Dendritic cell treated with granulocyte-macrophage colony-stimulating factor and Interleukin-4, amounts not matched to agents 40 ng/mL and 50 ng/mL, for 4 days (primary cell): ENCODE measurements at regions not wholly inside any gene's neighbourhood (a gene's known extent, or its start where the extent isn't known, plus 50 kb on each side); places are given as distances from the start of the nearest gene placed in this dataset.

Experiments used
- H3K27ac Mint-ChIP-seq: one replicate; pipeline ENCODE4 v1.8.0; 2022; ENCODE audit warnings: mild to moderate bottlenecking, mixed read lengths
- H3K27me3 Mint-ChIP-seq: one replicate; pipeline ENCODE4 v1.8.0; 2022; ENCODE audit warnings: mild to moderate bottlenecking, mixed read lengths
- H3K36me3 Mint-ChIP-seq: one replicate; pipeline ENCODE4 v1.8.0; 2022; ENCODE audit warnings: low read depth, mixed read lengths
- H3K4me1 Mint-ChIP-seq: one replicate; pipeline ENCODE4 v1.8.0; 2022; ENCODE audit warnings: low read depth, mixed read lengths
- H3K4me3 Mint-ChIP-seq: one replicate; pipeline ENCODE4 v1.8.0; 2022; ENCODE audit warnings: mild to moderate bottlenecking, moderate library complexity, mixed read lengths
- H3K9me3 Mint-ChIP-seq: one replicate; pipeline ENCODE4 v1.8.0; 2022; ENCODE audit warnings: mixed read lengths
- intact Hi-C: fragments of 100-400 bp; cut with micrococcal nuclease; formaldehyde crosslinking; loops from one replicate; pipeline ENCODE4 v1.15.0; 2022

DNA sequence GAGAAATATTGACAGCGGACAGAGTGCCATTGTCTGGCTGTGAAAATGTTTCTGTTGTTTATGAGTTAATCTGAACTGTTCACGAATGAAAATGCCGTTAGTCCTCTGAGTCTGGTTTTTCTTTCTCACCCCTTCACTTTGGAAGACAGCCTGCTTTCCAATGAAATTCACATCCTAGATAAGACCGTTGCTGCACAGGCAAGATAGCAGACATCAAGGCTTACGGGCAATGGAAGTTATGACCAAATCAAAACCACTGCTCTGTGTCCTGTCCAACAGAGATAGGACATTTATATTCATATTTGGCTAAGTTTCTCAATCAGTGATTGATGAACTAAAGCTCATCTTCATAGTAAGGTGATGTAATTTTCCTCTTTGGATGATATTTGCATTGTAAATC lies 180.0 kb upstream of the DMAC1 start:
- no peak overlapping the region for H3K4me3 Mint-ChIP-seq
- H3K9me3 Mint-ChIP-seq = no peaks in the 10 kb centered on the region
- intact Hi-C loops = no loop called here
- no peak overlapping the region for H3K27ac Mint-ChIP-seq
- no peaks in the 10 kb centered on the region for H3K36me3 Mint-ChIP-seq
- H3K4me1 Mint-ChIP-seq = peaks cover 40% of the 10 kb centered on the region
- H3K27me3 Mint-ChIP-seq = no peaks in the 10 kb centered on the region

DNA sequence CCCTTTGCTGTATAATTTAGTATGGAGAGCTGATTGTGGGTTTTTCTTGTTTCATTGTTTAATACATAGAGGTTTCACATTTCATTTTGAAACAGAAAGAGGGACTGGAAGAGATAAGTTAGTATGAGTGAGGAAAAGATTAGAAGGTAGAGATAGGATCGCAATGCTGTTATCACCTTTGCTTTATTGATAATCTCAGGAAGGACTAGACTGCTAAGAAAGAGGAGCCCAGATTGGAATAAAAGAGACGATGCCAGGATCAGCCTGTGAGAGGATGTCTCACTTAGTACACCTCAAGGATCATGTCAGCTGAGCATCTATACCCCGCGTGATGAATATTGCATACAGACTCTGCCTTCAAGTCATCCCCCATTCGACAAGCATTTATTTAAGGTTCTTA lies 178.0 kb upstream of the DMAC1 start:
- H3K27me3 Mint-ChIP-seq = no peaks in the 10 kb centered on the region
- intact Hi-C loops = no loop called here
- no peaks in the 10 kb centered on the region for H3K36me3 Mint-ChIP-seq
- no peak overlapping the region for H3K4me3 Mint-ChIP-seq
- H3K27ac Mint-ChIP-seq = no peak overlapping the region
- H3K4me1 Mint-ChIP-seq = peaks cover 40% of the 10 kb centered on the region
- H3K9me3 Mint-ChIP-seq = no peaks in the 10 kb centered on the region

GRCh38 chr9:7976856-7977255 lies 177.3 kb upstream of the DMAC1 start:
- H3K27me3 Mint-ChIP-seq = no peaks in the 10 kb centered on the region
- H3K36me3 Mint-ChIP-seq = no peaks in the 10 kb centered on the region
- no peaks in the 10 kb centered on the region for H3K9me3 Mint-ChIP-seq
- peaks cover 40% of the 10 kb centered on the region for H3K4me1 Mint-ChIP-seq
- no peak overlapping the region for H3K27ac Mint-ChIP-seq
- intact Hi-C loops = no loop called here
- H3K4me3 Mint-ChIP-seq = no peak overlapping the region

DNA sequence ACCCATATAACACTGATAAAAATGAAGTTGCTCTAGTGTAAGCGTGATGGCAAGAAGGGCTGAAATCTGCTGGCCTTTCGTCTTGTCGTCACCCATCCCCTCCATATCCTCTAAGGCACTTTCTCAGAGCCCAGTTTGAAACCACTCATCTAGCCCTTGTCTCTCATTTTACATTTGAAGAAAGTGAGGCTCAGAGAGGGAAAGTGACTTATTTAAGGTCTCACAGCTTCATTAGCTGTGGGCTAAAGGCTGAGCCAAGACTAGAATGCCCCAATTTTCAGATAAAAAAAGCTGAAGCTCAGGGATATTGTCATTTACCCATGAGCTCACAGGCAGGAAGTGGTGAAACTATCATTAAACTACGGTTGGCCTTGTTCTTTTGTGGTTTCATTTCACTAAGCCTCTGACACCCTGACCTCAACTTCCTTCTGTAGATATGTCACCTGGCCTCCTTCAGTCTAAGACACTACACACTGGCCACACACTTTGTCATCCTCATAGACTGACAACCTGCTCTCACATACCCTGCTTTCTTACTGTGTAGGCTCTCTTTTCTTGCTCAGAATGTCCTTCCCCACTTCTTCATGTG lies 176.7 kb upstream of the DMAC1 start:
- intact Hi-C loops = no loop called here
- Mint-ChIP-seq H3K27me3 (no peaks in the 10 kb centered on the region), H3K9me3 (no peaks in the 10 kb centered on the region), H3K4me3 (no peak overlapping the region), H3K36me3 (no peaks in the 10 kb centered on the region), H3K4me1 (peaks cover 40% of the 10 kb centered on the region), H3K27ac (no peak overlapping the region)

- peak overlapping the region; percentile 28 for H3K27ac Mint-ChIP-seq
- no peaks in the 10 kb centered on the region for H3K9me3 Mint-ChIP-seq
- no peaks in the 10 kb centered on the region for H3K27me3 Mint-ChIP-seq
- peaks cover 40% of the 10 kb centered on the region for H3K4me1 Mint-ChIP-seq
- no peaks in the 10 kb centered on the region for H3K36me3 Mint-ChIP-seq
- no peak overlapping the region for H3K4me3 Mint-ChIP-seq
- intact Hi-C loops = no loop called here
These were observed 175.8 kb upstream of the DMAC1 start for GRCh38 chr9:7975336-7975735.

DNA sequence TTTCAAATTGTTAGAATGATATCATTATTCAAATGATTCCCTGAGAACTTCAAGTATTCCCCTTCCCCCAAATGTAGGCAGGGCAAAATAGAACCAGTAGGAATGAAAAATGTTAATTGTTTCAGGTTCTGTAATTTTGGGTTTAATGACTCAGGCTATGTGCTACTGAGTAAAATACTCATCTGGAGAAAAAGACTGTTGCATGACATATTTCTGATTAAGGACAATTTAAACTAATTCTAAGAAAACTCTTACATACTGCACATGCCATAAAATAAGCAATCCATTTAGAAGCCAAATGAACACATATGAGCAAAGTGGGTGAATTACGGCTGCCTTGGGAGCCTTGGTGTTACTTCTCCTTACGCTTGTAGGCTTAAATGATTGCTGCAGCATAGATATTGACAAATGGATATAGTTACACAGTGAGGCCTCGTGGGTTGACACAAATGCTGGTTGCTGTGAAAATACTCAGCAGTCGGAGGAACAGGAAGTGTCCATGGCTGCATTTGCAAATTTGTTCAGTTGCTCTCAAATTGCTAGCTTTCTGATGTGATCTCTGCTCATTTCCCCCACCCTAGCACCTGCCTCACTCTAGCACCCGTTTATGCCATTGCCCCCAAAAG lies 174.9 kb upstream of the DMAC1 start:
- Mint-ChIP-seq H3K27me3 (no peaks in the 10 kb centered on the region), H3K36me3 (no peaks in the 10 kb centered on the region), H3K9me3 (no peaks in the 10 kb centered on the region), H3K27ac (peak overlapping the region; percentile 28), H3K4me1 (peaks cover 40% of the 10 kb centered on the region), H3K4me3 (no peak overlapping the region)
- intact Hi-C loops = no loop called here

DNA sequence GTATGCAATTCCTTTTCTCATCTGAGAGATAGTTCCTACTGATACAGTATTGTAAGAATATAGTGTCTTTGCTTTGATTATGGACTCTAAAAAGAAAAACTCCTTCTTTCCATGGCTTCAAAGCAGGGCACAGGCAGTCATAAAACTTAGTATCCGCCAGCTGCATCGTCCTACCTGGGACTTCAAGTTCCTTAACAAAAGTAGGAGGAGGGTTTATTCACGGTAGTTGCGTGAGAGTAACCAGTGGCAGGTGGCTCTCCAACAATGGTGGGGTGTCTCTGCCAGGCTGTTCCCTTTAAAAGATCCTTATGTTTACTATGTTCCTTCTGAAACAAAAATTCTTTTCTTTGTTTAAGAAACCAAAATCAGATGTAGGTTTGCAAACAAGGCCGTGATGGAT lies 173.5 kb upstream of the DMAC1 start:
- no peaks in the 10 kb centered on the region for H3K9me3 Mint-ChIP-seq
- H3K4me3 Mint-ChIP-seq = no peak overlapping the region
- no peaks in the 10 kb centered on the region for H3K36me3 Mint-ChIP-seq
- peaks cover 36% of the 10 kb centered on the region for H3K4me1 Mint-ChIP-seq
- no peaks in the 10 kb centered on the region for H3K27me3 Mint-ChIP-seq
- H3K27ac Mint-ChIP-seq = no peak overlapping the region
- intact Hi-C loops = no loop called here

GRCh38 chr9:7970681-7971330 lies 171.2 kb upstream of the DMAC1 start:
- no peaks in the 10 kb centered on the region for H3K27me3 Mint-ChIP-seq
- intact Hi-C loops = no loop called here
- H3K36me3 Mint-ChIP-seq = no peaks in the 10 kb centered on the region
- H3K4me3 Mint-ChIP-seq = no peak overlapping the region
- no peaks in the 10 kb centered on the region for H3K9me3 Mint-ChIP-seq
- peaks cover 34% of the 10 kb centered on the region for H3K4me1 Mint-ChIP-seq
- no peak overlapping the region for H3K27ac Mint-ChIP-seq

DNA sequence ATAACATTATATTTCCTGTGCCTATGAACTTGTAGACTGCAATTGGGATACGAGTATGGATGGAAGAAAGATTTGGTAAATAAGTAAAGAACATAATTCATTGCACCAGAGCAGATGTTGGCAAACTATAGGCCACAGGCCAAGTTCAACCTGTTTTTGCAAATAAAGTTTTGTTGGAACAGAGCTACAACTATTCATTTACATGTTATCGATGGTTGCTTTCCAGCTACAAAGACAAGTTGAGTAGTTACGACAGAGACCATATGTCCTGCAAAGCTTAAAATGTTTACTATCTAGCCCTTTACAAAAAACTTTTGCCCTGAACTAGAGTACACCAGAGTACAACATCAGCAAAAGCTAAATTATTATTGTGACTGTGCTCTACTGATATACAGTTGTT lies 169.1 kb upstream of the DMAC1 start:
- H3K9me3 Mint-ChIP-seq = no peaks in the 10 kb centered on the region
- no peak overlapping the region for H3K4me3 Mint-ChIP-seq
- intact Hi-C loops = no loop called here
- H3K36me3 Mint-ChIP-seq = no peaks in the 10 kb centered on the region
- H3K4me1 Mint-ChIP-seq = peaks cover 23% of the 10 kb centered on the region
- H3K27ac Mint-ChIP-seq = no peak overlapping the region
- H3K27me3 Mint-ChIP-seq = no peaks in the 10 kb centered on the region

- Mint-ChIP-seq H3K27ac (no peak overlapping the region), H3K4me1 (peaks cover 31% of the 10 kb centered on the region), H3K36me3 (no peaks in the 10 kb centered on the region), H3K27me3 (no peaks in the 10 kb centered on the region), H3K9me3 (no peaks in the 10 kb centered on the region), H3K4me3 (no peak overlapping the region)
- intact Hi-C loops = no loop called here
These were observed 168.3 kb upstream of the DMAC1 start for GRCh38 chr9:7967851-7968250.

DNA sequence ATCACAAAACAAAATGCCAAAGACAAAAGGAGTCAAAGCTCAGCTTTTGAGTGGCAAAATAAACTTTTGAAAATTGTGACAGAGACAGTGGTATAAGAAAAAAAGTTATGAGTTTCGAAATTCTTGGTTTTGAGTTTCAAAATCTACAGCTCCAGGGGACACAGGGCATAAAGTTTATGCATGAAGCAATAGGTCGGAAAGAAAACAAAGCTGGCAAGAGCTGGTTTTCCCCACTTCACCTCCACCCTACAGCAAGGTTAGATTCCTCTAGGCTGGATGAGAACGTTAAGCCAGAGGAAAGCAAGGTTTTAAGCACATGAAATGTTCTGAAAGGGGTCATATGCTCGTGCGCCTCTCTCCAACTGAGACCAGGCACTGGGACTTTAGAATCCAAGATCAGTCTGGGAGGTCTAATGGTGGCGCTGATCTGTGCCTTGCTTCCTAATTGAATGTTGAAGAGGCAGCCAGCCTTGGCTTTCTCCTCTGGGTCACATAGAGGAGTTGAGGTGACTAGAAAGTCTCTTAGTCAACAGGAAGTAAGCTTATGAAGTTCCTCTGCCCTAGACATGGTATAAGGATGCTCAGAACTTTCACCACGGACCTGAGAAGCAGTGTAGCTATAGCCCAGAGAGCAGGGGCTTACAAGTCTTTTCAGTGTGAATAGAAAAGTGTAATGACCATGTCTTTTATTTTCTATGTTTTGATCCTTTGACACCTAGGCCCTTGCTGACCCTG lies 167.7 kb upstream of the DMAC1 start:
- Mint-ChIP-seq H3K27me3 (no peaks in the 10 kb centered on the region), H3K4me1 (peaks cover 34% of the 10 kb centered on the region), H3K36me3 (no peaks in the 10 kb centered on the region), H3K9me3 (no peaks in the 10 kb centered on the region), H3K27ac (no peak overlapping the region), H3K4me3 (no peak overlapping the region)
- intact Hi-C loops = no loop called here

DNA sequence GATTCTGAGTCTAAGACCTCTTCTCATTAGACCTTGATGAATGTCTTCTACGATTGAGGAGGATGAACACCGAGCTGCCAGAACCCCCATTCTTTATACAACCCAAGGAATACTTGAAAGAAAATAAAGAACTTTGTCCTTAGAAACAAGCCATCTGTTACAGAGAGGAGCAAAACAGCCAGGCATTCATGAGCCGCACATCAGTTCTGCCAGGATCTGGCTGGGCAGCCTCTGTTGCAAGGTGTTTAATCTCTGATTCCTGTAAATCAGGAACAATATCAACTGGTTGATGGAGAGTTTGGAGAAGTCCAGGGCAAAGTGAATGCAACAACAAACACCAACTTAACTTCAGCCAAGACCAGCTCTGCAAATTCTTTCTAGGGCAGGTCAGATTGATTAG lies 165.5 kb upstream of the DMAC1 start:
- Mint-ChIP-seq H3K27me3 (no peaks in the 10 kb centered on the region), H3K27ac (no peak overlapping the region), H3K9me3 (no peaks in the 10 kb centered on the region), H3K4me3 (no peak overlapping the region), H3K4me1 (peaks cover 34% of the 10 kb centered on the region), H3K36me3 (no peaks in the 10 kb centered on the region)
- intact Hi-C loops = no loop called here

DNA sequence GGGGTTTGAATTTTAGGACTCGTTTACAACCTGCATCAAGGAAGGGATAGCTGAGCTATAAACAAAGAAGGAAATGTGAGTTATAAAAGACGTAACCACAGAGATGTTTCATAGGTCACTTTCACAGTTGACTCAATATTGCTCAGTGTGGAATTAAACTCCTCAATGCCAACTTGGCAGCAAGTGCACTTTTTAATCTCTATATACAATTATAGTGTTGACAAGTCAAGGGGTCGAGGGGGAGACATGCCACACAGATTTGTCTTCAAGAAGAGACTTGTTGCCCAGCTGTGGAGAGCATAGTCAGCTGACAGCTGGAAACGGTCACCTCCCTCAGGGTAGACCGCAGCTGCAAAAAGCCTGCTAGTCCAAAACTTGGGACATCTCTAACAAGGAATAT lies 163.4 kb upstream of the DMAC1 start:
- Mint-ChIP-seq H3K27me3 (no peaks in the 10 kb centered on the region), H3K9me3 (no peaks in the 10 kb centered on the region), H3K4me1 (peaks cover 31% of the 10 kb centered on the region), H3K36me3 (no peaks in the 10 kb centered on the region), H3K4me3 (no peak overlapping the region), H3K27ac (no peak overlapping the region)
- intact Hi-C loops = no loop called here

DNA sequence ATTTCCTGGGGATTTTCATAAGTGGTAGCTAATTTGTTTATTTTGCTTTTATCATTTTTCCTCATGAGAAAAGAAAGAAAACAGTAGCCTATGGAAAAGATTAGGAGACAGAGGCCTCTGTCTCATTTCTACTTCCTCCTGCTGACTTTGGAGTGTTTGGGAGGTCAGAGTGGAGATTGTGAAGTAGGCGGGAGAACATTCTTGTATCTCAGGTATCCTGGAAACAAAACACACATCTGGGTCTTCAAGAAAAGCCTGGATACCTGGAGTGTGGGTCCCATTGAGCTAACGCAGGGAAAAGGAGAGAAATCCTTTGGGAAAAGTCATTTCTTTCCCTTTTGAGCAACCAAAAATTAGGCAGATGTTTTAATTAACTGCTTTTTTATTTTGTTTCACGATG lies 161.5 kb upstream of the DMAC1 start:
- Mint-ChIP-seq H3K4me1 (peaks cover 18% of the 10 kb centered on the region), H3K9me3 (no peaks in the 10 kb centered on the region), H3K27ac (no peak overlapping the region), H3K27me3 (no peaks in the 10 kb centered on the region), H3K36me3 (no peaks in the 10 kb centered on the region), H3K4me3 (no peak overlapping the region)
- intact Hi-C loops = no loop called here
